Motor neuron (in vitro differentiated cells): ENCODE measurements at regions not wholly inside any gene's neighbourhood (a gene's known extent, or its start where the extent isn't known, plus 50 kb on each side); places are given as distances from the start of the nearest gene placed in this dataset.

Experiments
- ATAC-seq, 8 experiments: fragments of 200-7000 bp; cut with Tn5 transposase; replicated peaks in 6 of 8; 2 replicates each; pipeline ENCODE4 v1.8.0; 2021; ENCODE audit warnings: mild to moderate bottlenecking in 8 of 8, moderate library complexity in 8 of 8
- H3K27ac ChIP-seq, 2 donors: fragments of 250-450 bp; sonication (Bioruptor Pico); 2 replicates each; pipeline ENCODE4 v1.9.0; 2021; ENCODE audit warnings: antibody characterized with exemption in 2 of 2, mild to moderate bottlenecking in 2 of 2, moderate library complexity in 1 of 2
- H3K4me1 ChIP-seq, 2 donors: fragments of 250-450 bp; sonication (Bioruptor Pico); replicated peaks in 1 of 2; 2 replicates each; pipeline ENCODE4 v1.6.1; 2021; ENCODE audit warnings: antibody characterized with exemption in 2 of 2, mild to moderate bottlenecking in 2 of 2, moderate library complexity in 1 of 2
- H3K4me3 ChIP-seq, 5 donors: fragments of 250-450 bp; sonication (Bioruptor Pico); 2 replicates each; pipeline ENCODE4 v1.9.0; 2021; ENCODE audit warnings: antibody characterized with exemption in 5 of 5, mild to moderate bottlenecking in 5 of 5, moderate library complexity in 4 of 5
- WGBS, 10 experiments: fragments of 450-650 bp; shearing (Covaris generic); methylation state at CpG; one replicate each; pipeline ENCODE4 v1.0.0; 2022; 5-methylcytosine and 5-hydroxymethylcytosine counted together
- in situ Hi-C, 9 experiments: fragments of 400-800 bp; cut with MboI; loops; one replicate each; pipeline ENCODE4 v1.15.0; 2021; ENCODE audit warnings: low sequenced_read_pairs in 9 of 9, low pct_unique_long_range_greater_than_20kb in 2 of 9; ENCODE audit not compliant: unreplicated experiment in 9 of 9

- Histone ChIP-seq H3K4me1 (peaks cover 11 to 13% of the 10 kb centered on the region in 2 donors), H3K4me3 (no peak overlapping the region), H3K27ac (no peak overlapping the region)
- 17 to 70% (median 50%) methylated on average over 3 to 7 of the region's 7 CpGs for WGBS, 10 experiments
- in situ Hi-C loops, result no loop called here
- peak in 5 of 8 experiments; percentile 36 to 73 (median 49) for ATAC-seq
Observed at GRCh38 chr4:186806679-186807421, 83.2 kb upstream of the FAT1 start.

GRCh38 chr4:186807808-186808629 is 84.4 kb upstream of the FAT1 start:
- H3K4me1 ChIP-seq, result peaks cover 11 to 13% of the 10 kb centered on the region in 2 donors
- H3K27ac ChIP-seq, result no peak overlapping the region
- ATAC-seq, result no peak
- in situ Hi-C loops, result no loop called here
- 83 to 96% (median 91%) methylated on average over 2 to 7 of the region's 7 CpGs; no CpG with 5 or more reads in 1 of the 10 experiments for WGBS, 10 experiments
- H3K4me3 ChIP-seq, result no peak overlapping the region

- peaks cover 11 to 13% of the 10 kb centered on the region in 2 donors for H3K4me1 ChIP-seq
- 42 to 100% (median 84%) methylated on average over 1 to 7 of the region's 7 CpGs for whole genome bisulfite sequencing, 10 experiments
- in situ Hi-C loops, result no loop called here
- no peak overlapping the region for H3K27ac ChIP-seq
- ATAC-seq, result no peak
- H3K4me3 ChIP-seq, result no peak overlapping the region
Observed at GRCh38 chr4:186808630-186809018, 85.0 kb upstream of the FAT1 start.

- 85 to 100% (median 100%) methylated on average over 1 to 2 of the region's 2 CpGs; no CpG with 5 or more reads in 2 of the 10 experiments for WGBS, 10 experiments
- Histone ChIP-seq H3K4me1 (peaks cover 11 to 13% of the 10 kb centered on the region in 2 donors), H3K27ac (no peak overlapping the region), H3K4me3 (no peak overlapping the region)
- no peak for ATAC-seq
- in situ Hi-C loops, result no loop called here
Observed at GRCh38 chr4:186809070-186809469, 85.4 kb upstream of the FAT1 start.

GRCh38 chr4:186810613-186811150 is 87.0 kb upstream of the FAT1 start:
- H3K4me1 ChIP-seq, result peaks cover 11 to 13% of the 10 kb centered on the region in 2 donors
- no peak overlapping the region for H3K27ac ChIP-seq
- in situ Hi-C loops, result no loop called here
- no peak for ATAC-seq
- H3K4me3 ChIP-seq, result no peak overlapping the region
- WGBS, 10 experiments, result 19 to 100% (median 60%) methylated on average over 2 to 3 of the region's 3 CpGs; no CpG with 5 or more reads in 3 of the 10 experiments

- no peak for ATAC-seq
- H3K4me1 ChIP-seq, result peaks cover under 1 to 4% of the 10 kb centered on the region in 2 donors
- in situ Hi-C loops, result no loop called here
- no peak overlapping the region for H3K4me3 ChIP-seq
- H3K27ac ChIP-seq, result no peak overlapping the region
Observed at GRCh38 chr4:186812592-186812991, 88.9 kb upstream of the FAT1 start.

- Histone ChIP-seq H3K27ac (no peak overlapping the region), H3K4me1 (no peaks in the 10 kb centered on the region), H3K4me3 (no peak overlapping the region)
- in situ Hi-C loops, result no loop called here
- WGBS, 10 experiments, result 33 to 94% (median 84%) methylated on average over 1 to 3 of the region's 3 CpGs
- ATAC-seq, result no peak
Observed at GRCh38 chr4:186813377-186814068, 89.9 kb upstream of the FAT1 start.

- no peak for ATAC-seq
- 0 to 45% (median 7%) methylated on average over 1 to 2 of the region's 2 CpGs for WGBS, 10 experiments
- in situ Hi-C loops, result no loop called here
- Histone ChIP-seq H3K4me3 (no peak overlapping the region), H3K4me1 (no peaks in the 10 kb centered on the region), H3K27ac (no peak overlapping the region)
Observed at GRCh38 chr4:186814535-186815070, 90.9 kb upstream of the FAT1 start.

GRCh38 chr4:186819342-186820086 is 95.9 kb upstream of the FAT1 start:
- peak in 2 of 8 experiments; percentile 53 to 64 for ATAC-seq
- H3K4me1 ChIP-seq, result peaks cover 9 to 10% of the 10 kb centered on the region in 2 donors
- no peak overlapping the region for H3K4me3 ChIP-seq
- in situ Hi-C loops, result no loop called here
- no peak overlapping the region for H3K27ac ChIP-seq
- WGBS, 10 experiments, result 0 to 100% (median 88%) methylated on average over 1 to 3 of the region's 3 CpGs; no CpG with 5 or more reads in 1 of the 10 experiments

GRCh38 chr4:186820391-186820891 is 96.8 kb upstream of the FAT1 start:
- Histone ChIP-seq H3K4me1 (peaks cover 9 to 10% of the 10 kb centered on the region in 2 donors), H3K27ac (no peak overlapping the region), H3K4me3 (no peak overlapping the region)
- ATAC-seq, result peak; percentile 45 to 89 (median 76)
- in situ Hi-C loops, result no loop called here
- 0 to 100% (median 41%) methylated on average over 1 to 4 of the region's 4 CpGs for WGBS, 10 experiments

GRCh38 chr4:186823989-186824388 is 100.3 kb upstream of the FAT1 start:
- peak in 3 of 8 experiments; percentile 54 to 80 (median 60) for ATAC-seq
- in situ Hi-C loops, result no loop called here
- Histone ChIP-seq H3K4me1 (peaks cover 9 to 10% of the 10 kb centered on the region in 2 donors), H3K27ac (no peak overlapping the region), H3K4me3 (no peak overlapping the region)
- 0 to 86% (median 32%) methylated on average over 1 to 3 of the region's 3 CpGs for WGBS, 10 experiments

- H3K4me3 ChIP-seq, result no peak overlapping the region
- peaks cover 9% of the 10 kb centered on the region in 2 donors for H3K4me1 ChIP-seq
- no peak for ATAC-seq
- in situ Hi-C loops, result no loop called here
- 81 to 96% (median 88%) methylated on average over 2 to 3 of the region's 3 CpGs; no CpG with 5 or more reads in 1 of the 10 experiments for WGBS, 10 experiments
- H3K27ac ChIP-seq, result no peak overlapping the region
Observed at GRCh38 chr4:186825069-186825468, 101.4 kb upstream of the FAT1 start.
